ENCODE measurements at regions not wholly inside any gene's neighbourhood (a gene's known extent, or its start where the extent isn't known, plus 50 kb on each side); places are given as distances from the start of the nearest gene placed in this dataset.

- DNase-seq (ENCODE audit: low spot score in 2 of 2): no peak
- Histone ChIP-seq H3K4me3 (no peak overlapping the region), H3K4me1 (no peaks in the 10 kb centered on the region), H3K36me3 (replicated peaks) (no peaks in the 10 kb centered on the region), H3K27me3 (ENCODE audit: low read depth) (no peaks in the 10 kb centered on the region), H3K9me3 (no peaks in the 10 kb centered on the region)
- in situ Hi-C loops (cut with MboI; ENCODE audit: low sequenced_read_pairs): no loop called here
Measured at GRCh38 chr9:88303721-88304451, 84.4 kb upstream of the SPIN1 start.

- Histone ChIP-seq H3K4me3 (no peak overlapping the region), H3K36me3 (replicated peaks) (no peaks in the 10 kb centered on the region), H3K27me3 (ENCODE audit: low read depth) (no peaks in the 10 kb centered on the region), H3K4me1 (no peaks in the 10 kb centered on the region), H3K9me3 (no peaks in the 10 kb centered on the region)
- no peak for DNase-seq (ENCODE audit: low spot score in 2 of 2)
- in situ Hi-C loops (cut with MboI; ENCODE audit: low sequenced_read_pairs): no loop called here
Measured at GRCh38 chr9:88302579-88303324, 85.5 kb upstream of the SPIN1 start.

- no peaks in the 10 kb centered on the region for H3K4me1 ChIP-seq
- H3K27me3 ChIP-seq (ENCODE audit: low read depth): no peaks in the 10 kb centered on the region
- no peak overlapping the region for H3K4me3 ChIP-seq
- H3K36me3 ChIP-seq (replicated peaks): no peaks in the 10 kb centered on the region
- in situ Hi-C loops (cut with MboI; ENCODE audit: low sequenced_read_pairs): no loop called here
- no peaks in the 10 kb centered on the region for H3K9me3 ChIP-seq
- no peak for DNase-seq (ENCODE audit: low spot score in 2 of 2)
Measured at GRCh38 chr9:88300556-88300955, 87.7 kb upstream of the SPIN1 start.

- H3K27me3 ChIP-seq (ENCODE audit: low read depth): no peaks in the 10 kb centered on the region
- no peaks in the 10 kb centered on the region for H3K9me3 ChIP-seq
- H3K4me1 ChIP-seq: no peaks in the 10 kb centered on the region
- in situ Hi-C loops (cut with MboI; ENCODE audit: low sequenced_read_pairs): no loop called here
- H3K36me3 ChIP-seq (replicated peaks): no peaks in the 10 kb centered on the region
- no peak overlapping the region for H3K4me3 ChIP-seq
- no peak for DNase-seq (ENCODE audit: low spot score in 2 of 2)
Measured at GRCh38 chr9:88291856-88292255, 96.4 kb upstream of the SPIN1 start.

- Histone ChIP-seq H3K4me3 (no peak overlapping the region), H3K27me3 (ENCODE audit: low read depth) (no peaks in the 10 kb centered on the region), H3K4me1 (no peaks in the 10 kb centered on the region), H3K36me3 (replicated peaks) (no peaks in the 10 kb centered on the region), H3K9me3 (no peaks in the 10 kb centered on the region)
- DNase-seq (ENCODE audit: low spot score in 2 of 2): no peak
- in situ Hi-C loops (cut with MboI; ENCODE audit: low sequenced_read_pairs): no loop called here
Measured at GRCh38 chr9:88291056-88291455, 97.2 kb upstream of the SPIN1 start.

- H3K9me3 ChIP-seq: no peaks in the 10 kb centered on the region
- DNase-seq (ENCODE audit: low spot score in 2 of 2): no peak
- no peaks in the 10 kb centered on the region for H3K4me1 ChIP-seq
- in situ Hi-C loops (cut with MboI; ENCODE audit: low sequenced_read_pairs): no loop called here
- no peaks in the 10 kb centered on the region for H3K36me3 ChIP-seq (replicated peaks)
- H3K4me3 ChIP-seq: no peak overlapping the region
- no peaks in the 10 kb centered on the region for H3K27me3 ChIP-seq (ENCODE audit: low read depth)
Measured at GRCh38 chr9:88289532-88289931, 98.7 kb upstream of the SPIN1 start.

GRCh38 chr9:88287972-88288371 lies 100.3 kb upstream of the SPIN1 start:
- H3K36me3 ChIP-seq (replicated peaks): no peaks in the 10 kb centered on the region
- no peak overlapping the region for H3K4me3 ChIP-seq
- no peaks in the 10 kb centered on the region for H3K27me3 ChIP-seq (ENCODE audit: low read depth)
- in situ Hi-C loops (cut with MboI; ENCODE audit: low sequenced_read_pairs): no loop called here
- no peaks in the 10 kb centered on the region for H3K9me3 ChIP-seq
- H3K4me1 ChIP-seq: no peaks in the 10 kb centered on the region
- no peak for DNase-seq (ENCODE audit: low spot score in 2 of 2)

GRCh38 chr9:88280816-88281382 lies 107.3 kb upstream of the SPIN1 start:
- in situ Hi-C loops (cut with MboI; ENCODE audit: low sequenced_read_pairs): no loop called here
- Histone ChIP-seq H3K27me3 (ENCODE audit: low read depth) (no peaks in the 10 kb centered on the region), H3K36me3 (replicated peaks) (no peaks in the 10 kb centered on the region), H3K4me1 (no peaks in the 10 kb centered on the region), H3K4me3 (no peak overlapping the region), H3K9me3 (no peaks in the 10 kb centered on the region)
- DNase-seq (ENCODE audit: low spot score in 2 of 2): no peak

- no peak for DNase-seq (ENCODE audit: low spot score in 2 of 2)
- Histone ChIP-seq H3K36me3 (replicated peaks) (no peaks in the 10 kb centered on the region), H3K9me3 (no peaks in the 10 kb centered on the region), H3K4me1 (no peaks in the 10 kb centered on the region), H3K4me3 (no peak overlapping the region), H3K27me3 (ENCODE audit: low read depth) (no peaks in the 10 kb centered on the region)
- in situ Hi-C loops (cut with MboI; ENCODE audit: low sequenced_read_pairs): no loop called here
Measured at GRCh38 chr9:88278036-88278435, 110.2 kb upstream of the SPIN1 start.

GRCh38 chr9:88274078-88274477 lies 114.2 kb upstream of the SPIN1 start:
- H3K4me1 ChIP-seq: no peaks in the 10 kb centered on the region
- no peaks in the 10 kb centered on the region for H3K36me3 ChIP-seq (replicated peaks)
- in situ Hi-C loops (cut with MboI; ENCODE audit: low sequenced_read_pairs): no loop called here
- H3K9me3 ChIP-seq: no peaks in the 10 kb centered on the region
- no peak for DNase-seq (ENCODE audit: low spot score in 2 of 2)
- no peak overlapping the region for H3K4me3 ChIP-seq
- H3K27me3 ChIP-seq (ENCODE audit: low read depth): no peaks in the 10 kb centered on the region

- no peak overlapping the region for H3K4me3 ChIP-seq
- H3K4me1 ChIP-seq: no peaks in the 10 kb centered on the region
- no peaks in the 10 kb centered on the region for H3K9me3 ChIP-seq
- DNase-seq (ENCODE audit: low spot score in 2 of 2): no peak
- no peaks in the 10 kb centered on the region for H3K27me3 ChIP-seq (ENCODE audit: low read depth)
- H3K36me3 ChIP-seq (replicated peaks): no peaks in the 10 kb centered on the region
- in situ Hi-C loops (cut with MboI; ENCODE audit: low sequenced_read_pairs): no loop called here
Measured at GRCh38 chr9:88272986-88273385, 115.3 kb upstream of the SPIN1 start.

- H3K27me3 ChIP-seq (ENCODE audit: low read depth): no peaks in the 10 kb centered on the region
- H3K4me3 ChIP-seq: no peak overlapping the region
- H3K4me1 ChIP-seq: no peaks in the 10 kb centered on the region
- DNase-seq (ENCODE audit: low spot score in 2 of 2): no peak
- in situ Hi-C loops (cut with MboI; ENCODE audit: low sequenced_read_pairs): no loop called here
- H3K9me3 ChIP-seq: no peaks in the 10 kb centered on the region
- no peaks in the 10 kb centered on the region for H3K36me3 ChIP-seq (replicated peaks)
Measured at GRCh38 chr9:88270413-88270812, 117.8 kb upstream of the SPIN1 start.

- no peaks in the 10 kb centered on the region for H3K4me1 ChIP-seq
- no peak overlapping the region for H3K4me3 ChIP-seq
- H3K9me3 ChIP-seq: no peaks in the 10 kb centered on the region
- DNase-seq (ENCODE audit: low spot score in 2 of 2): no peak
- in situ Hi-C loops (cut with MboI; ENCODE audit: low sequenced_read_pairs): no loop called here
- H3K27me3 ChIP-seq (ENCODE audit: low read depth): no peaks in the 10 kb centered on the region
- H3K36me3 ChIP-seq (replicated peaks): no peaks in the 10 kb centered on the region
Measured at GRCh38 chr9:88268886-88269285, 119.4 kb upstream of the SPIN1 start.

- H3K4me1 ChIP-seq: no peaks in the 10 kb centered on the region
- H3K27me3 ChIP-seq (ENCODE audit: low read depth): no peaks in the 10 kb centered on the region
- H3K4me3 ChIP-seq: no peak overlapping the region
- in situ Hi-C loops (cut with MboI; ENCODE audit: low sequenced_read_pairs): no loop called here
- DNase-seq (ENCODE audit: low spot score in 2 of 2): no peak
- H3K9me3 ChIP-seq: no peaks in the 10 kb centered on the region
- no peaks in the 10 kb centered on the region for H3K36me3 ChIP-seq (replicated peaks)
Measured at GRCh38 chr9:88267283-88267682, 121.0 kb upstream of the SPIN1 start.

All from HAP-1 (cell line).